ENCODE measurements at regions not wholly inside any gene's neighbourhood (a gene's known extent, or its start where the extent isn't known, plus 50 kb on each side); places are given as distances from the start of the nearest gene placed in this dataset.

DNA sequence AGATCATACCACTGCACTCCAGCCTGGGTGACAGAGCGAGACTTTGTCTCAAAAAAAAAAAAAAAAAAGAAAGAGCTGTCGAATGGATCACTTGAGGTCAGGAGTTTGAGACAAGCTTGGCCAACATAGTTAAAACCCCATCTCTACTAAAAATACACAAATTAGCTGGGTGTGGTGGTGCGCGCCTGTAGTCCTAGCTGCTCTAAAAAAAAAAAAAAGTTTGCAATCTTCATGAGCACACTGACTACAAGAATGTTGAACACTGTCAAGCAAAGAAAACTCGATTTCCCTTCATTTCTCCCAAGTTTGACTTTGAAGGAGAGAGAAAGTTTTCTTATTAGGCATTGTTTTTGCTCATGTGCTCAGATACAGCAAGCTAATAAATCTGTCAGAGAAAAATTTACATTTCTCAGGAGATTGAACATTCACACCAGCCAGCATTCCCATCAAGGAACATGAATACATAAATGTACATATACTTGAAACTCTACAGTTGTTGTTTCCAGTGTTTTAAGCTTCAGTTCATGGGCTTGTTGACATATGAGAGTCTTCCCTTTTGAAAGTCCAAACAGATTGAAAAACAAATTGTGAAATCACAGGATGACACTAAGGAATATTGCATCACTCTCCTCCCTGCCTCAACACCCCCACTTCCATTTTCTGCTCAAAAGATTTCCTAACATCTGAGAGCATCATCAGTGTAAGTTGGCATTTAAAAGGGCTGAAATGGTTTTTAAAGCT is 81.8 kb downstream of the ARRDC3 start:
- TF ChIP-seq, protein P1, sequence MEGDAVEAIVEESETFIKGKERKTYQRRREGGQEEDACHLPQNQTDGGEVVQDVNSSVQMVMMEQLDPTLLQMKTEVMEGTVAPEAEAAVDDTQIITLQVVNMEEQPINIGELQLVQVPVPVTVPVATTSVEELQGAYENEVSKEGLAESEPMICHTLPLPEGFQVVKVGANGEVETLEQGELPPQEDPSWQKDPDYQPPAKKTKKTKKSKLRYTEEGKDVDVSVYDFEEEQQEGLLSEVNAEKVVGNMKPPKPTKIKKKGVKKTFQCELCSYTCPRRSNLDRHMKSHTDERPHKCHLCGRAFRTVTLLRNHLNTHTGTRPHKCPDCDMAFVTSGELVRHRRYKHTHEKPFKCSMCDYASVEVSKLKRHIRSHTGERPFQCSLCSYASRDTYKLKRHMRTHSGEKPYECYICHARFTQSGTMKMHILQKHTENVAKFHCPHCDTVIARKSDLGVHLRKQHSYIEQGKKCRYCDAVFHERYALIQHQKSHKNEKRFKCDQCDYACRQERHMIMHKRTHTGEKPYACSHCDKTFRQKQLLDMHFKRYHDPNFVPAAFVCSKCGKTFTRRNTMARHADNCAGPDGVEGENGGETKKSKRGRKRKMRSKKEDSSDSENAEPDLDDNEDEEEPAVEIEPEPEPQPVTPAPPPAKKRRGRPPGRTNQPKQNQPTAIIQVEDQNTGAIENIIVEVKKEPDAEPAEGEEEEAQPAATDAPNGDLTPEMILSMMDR (conservative IDR thresholded peaks at IDR 0.05; ENCODE audit: low read depth, low read length) = no peak
- no peak for TF ChIP-seq EZH2 (IDR thresholded peaks at IDR 0.05; ENCODE audit: borderline replicate concordance, low read depth, low read length, poor library complexity, severe bottlenecking)

Data from A673 (cell line).